MM.1S (cell line): ENCODE measurements at regions not wholly inside any gene's neighbourhood (a gene's known extent, or its start where the extent isn't known, plus 50 kb on each side); places are given as distances from the start of the nearest gene placed in this dataset.

Experiments
- DNase-seq: peaks from one replicate; pipeline ENCODE4 v3.0.0-alpha.2; 2015
- H2AFZ ChIP-seq: fragments of 300-600 bp; sonication (generic); 2 replicates; pipeline ENCODE4 v1.6.0; 2016; ENCODE audit warnings: antibody characterized with exemption, low read length
- H3F3A ChIP-seq: fragments of 300-600 bp; sonication (generic); 2 replicates; pipeline ENCODE4 v1.6.1; 2016; ENCODE audit warnings: mild to moderate bottlenecking, antibody characterized with exemption, low read length, moderate library complexity, mixed read lengths; ENCODE audit not compliant: insufficient read depth
- H3K27ac ChIP-seq: fragments of 300-600 bp; sonication (generic); 2 replicates; pipeline ENCODE4 v1.5.1; 2016; ENCODE audit warnings: mild to moderate bottlenecking, low read length
- H3K27me3 ChIP-seq: fragments of 300-600 bp; sonication (generic); replicated peaks from 2 replicates; pipeline ENCODE4 v1.6.0; 2016; ENCODE audit warnings: low read length; ENCODE audit not compliant: insufficient read depth
- H3K36me3 ChIP-seq: fragments of 300-600 bp; sonication (generic); replicated peaks from 2 replicates; pipeline ENCODE4 v1.6.1; 2016; ENCODE audit warnings: mild to moderate bottlenecking, low read length, mixed read lengths; ENCODE audit not compliant: insufficient read depth
- H3K4me1 ChIP-seq: fragments of 300-600 bp; sonication (generic); 2 replicates; pipeline ENCODE4 v1.6.1; 2016; ENCODE audit warnings: low read length, mixed read lengths
- H3K4me2 ChIP-seq: fragments of 300-600 bp; sonication (generic); 2 replicates; pipeline ENCODE4 v1.6.0; 2016; ENCODE audit warnings: low read depth, low read length
- H3K4me3 ChIP-seq: fragments of 300-600 bp; sonication (generic); 2 replicates; pipeline ENCODE4 v1.5.1; 2016; ENCODE audit warnings: low read length, mixed read lengths
- H3K79me2 ChIP-seq: fragments of 300-600 bp; sonication (generic); 2 replicates; pipeline ENCODE4 v1.6.1; 2016; ENCODE audit warnings: mixed run types, low read length, mixed read lengths
- H3K9ac ChIP-seq: fragments of 300-600 bp; sonication (generic); 2 replicates; pipeline ENCODE4 v1.6.1; 2016; ENCODE audit warnings: low read length, mixed read lengths
- H3K9me2 ChIP-seq: fragments of 300-600 bp; sonication (generic); replicated peaks from 2 replicates; pipeline ENCODE4 v1.6.1; 2016; ENCODE audit warnings: mild to moderate bottlenecking, low read length, mixed read lengths; ENCODE audit not compliant: insufficient read depth
- H3K9me3 ChIP-seq: fragments of 300-600 bp; sonication (generic); replicated peaks from 2 replicates; pipeline ENCODE4 v1.6.1; 2016; ENCODE audit warnings: mild to moderate bottlenecking, low read length, mixed read lengths; ENCODE audit not compliant: insufficient read depth
- H4K20me1 ChIP-seq: fragments of 300-600 bp; sonication (generic); 2 replicates; pipeline ENCODE4 v1.6.1; 2016; ENCODE audit warnings: mild to moderate bottlenecking, low read length, moderate library complexity, mixed read lengths; ENCODE audit not compliant: insufficient read depth
- CTCF ChIP-seq: fragments of 300-600 bp; sonication (generic); IDR thresholded peaks from 2 replicates; pipeline ENCODE4 v1.5.1; 2016; ENCODE audit warnings: antibody characterized with exemption, low read length, mixed read lengths
- EZH2 ChIP-seq: fragments of 300-600 bp; sonication (generic); optimal IDR thresholded peaks from 2 replicates; pipeline ENCODE3; 2017; ENCODE audit warnings: low read depth, mild to moderate bottlenecking, antibody characterized with exemption, low read length, mixed read lengths
- EZH2phosphoT487 ChIP-seq: fragments of 300-600 bp; sonication (generic); IDR thresholded peaks from 2 replicates; pipeline ENCODE4 v1.6.1; 2018; ENCODE audit warnings: antibody characterized with exemption, low read length

- Histone ChIP-seq H3K4me1 (no peaks in the 10 kb centered on the region), H3K27me3 (no peaks in the 10 kb centered on the region), H3K27ac (no peak overlapping the region), H3K79me2 (no peaks in the 10 kb centered on the region), H3K9me3 (no peaks in the 10 kb centered on the region), H3K4me3 (no peak overlapping the region), H3K9me2 (no peaks in the 10 kb centered on the region), H3K4me2 (no peak overlapping the region), H3K36me3 (no peaks in the 10 kb centered on the region), H3K9ac (no peak overlapping the region), H4K20me1 (no peaks in the 10 kb centered on the region), H2AFZ (peak overlapping the region; percentile 21; the same call in 1 of the 2 replicates), H3F3A (no peaks in the 10 kb centered on the region)
- TF ChIP-seq CTCF (peak; percentile 80), EZH2 (no peak)
- peak; percentile 49 for DNase-seq
These were observed 345.4 kb upstream of the KIRREL3 start for GRCh38 chr11:127345819-127346459.

- Histone ChIP-seq H4K20me1 (no peaks in the 10 kb centered on the region), H3K9ac (no peak overlapping the region), H3K79me2 (no peaks in the 10 kb centered on the region), H3K27me3 (no peaks in the 10 kb centered on the region), H3K4me1 (no peaks in the 10 kb centered on the region), H2AFZ (no peak overlapping the region), H3K9me3 (no peaks in the 10 kb centered on the region), H3K36me3 (no peaks in the 10 kb centered on the region), H3K27ac (no peak overlapping the region), H3K4me2 (no peak overlapping the region), H3K4me3 (no peak overlapping the region), H3F3A (no peaks in the 10 kb centered on the region), H3K9me2 (no peaks in the 10 kb centered on the region)
- no peak for TF ChIP-seq EZH2phosphoT487
- DNase-seq: no peak
These were observed 339.9 kb upstream of the KIRREL3 start for GRCh38 chr11:127340438-127340837.

GRCh38 chr11:127339376-127339775 is 338.8 kb upstream of the KIRREL3 start:
- no peak for DNase-seq
- no peak overlapping the region for H3K4me3 ChIP-seq
- no peak overlapping the region for H3K9ac ChIP-seq
- no peaks in the 10 kb centered on the region for H4K20me1 ChIP-seq
- H3K9me2 ChIP-seq: no peaks in the 10 kb centered on the region
- no peaks in the 10 kb centered on the region for H3K4me1 ChIP-seq
- no peak for TF ChIP-seq CTCF
- no peak for TF ChIP-seq EZH2
- no peak for TF ChIP-seq EZH2phosphoT487
- H3F3A ChIP-seq: no peaks in the 10 kb centered on the region
- no peaks in the 10 kb centered on the region for H3K79me2 ChIP-seq
- H2AFZ ChIP-seq: no peak overlapping the region
- no peak overlapping the region for H3K27ac ChIP-seq
- H3K9me3 ChIP-seq: no peaks in the 10 kb centered on the region
- H3K27me3 ChIP-seq: no peaks in the 10 kb centered on the region
- no peaks in the 10 kb centered on the region for H3K36me3 ChIP-seq
- no peak overlapping the region for H3K4me2 ChIP-seq

- H3K4me3 ChIP-seq: no peak overlapping the region
- H3K9me2 ChIP-seq: no peaks in the 10 kb centered on the region
- H3K27ac ChIP-seq: no peak overlapping the region
- H3K9me3 ChIP-seq: no peaks in the 10 kb centered on the region
- TF ChIP-seq EZH2phosphoT487: no peak
- TF ChIP-seq EZH2: no peak
- no peak for TF ChIP-seq CTCF
- H3K36me3 ChIP-seq: no peaks in the 10 kb centered on the region
- no peak overlapping the region for H2AFZ ChIP-seq
- H3K4me1 ChIP-seq: no peaks in the 10 kb centered on the region
- no peaks in the 10 kb centered on the region for H4K20me1 ChIP-seq
- H3K79me2 ChIP-seq: no peaks in the 10 kb centered on the region
- DNase-seq: no peak
- H3K27me3 ChIP-seq: no peaks in the 10 kb centered on the region
- no peak overlapping the region for H3K9ac ChIP-seq
- no peaks in the 10 kb centered on the region for H3F3A ChIP-seq
- H3K4me2 ChIP-seq: no peak overlapping the region
These were observed 338.1 kb upstream of the KIRREL3 start for GRCh38 chr11:127338380-127339259.
